Stimulated activated CD4-positive, alpha-beta T cell treated with anti-CD3 and anti-CD28 coated beads, Interleukin-4, amount 100 ng/mL, for 1 hour (primary cell): ENCODE measurements at regions not wholly inside any gene's neighbourhood (a gene's known extent, or its start where the extent isn't known, plus 50 kb on each side); places are given as distances from the start of the nearest gene placed in this dataset.
"Not testable (repeated sequence)": the region's sequence is repeated elsewhere in the genome, so short reads cannot be mapped to it uniquely, and the experiment has no call there.

Source experiments
- DNase-seq: peaks from one replicate; pipeline ENCODE4 v3.0.0-alpha.2; 2020

DNA sequence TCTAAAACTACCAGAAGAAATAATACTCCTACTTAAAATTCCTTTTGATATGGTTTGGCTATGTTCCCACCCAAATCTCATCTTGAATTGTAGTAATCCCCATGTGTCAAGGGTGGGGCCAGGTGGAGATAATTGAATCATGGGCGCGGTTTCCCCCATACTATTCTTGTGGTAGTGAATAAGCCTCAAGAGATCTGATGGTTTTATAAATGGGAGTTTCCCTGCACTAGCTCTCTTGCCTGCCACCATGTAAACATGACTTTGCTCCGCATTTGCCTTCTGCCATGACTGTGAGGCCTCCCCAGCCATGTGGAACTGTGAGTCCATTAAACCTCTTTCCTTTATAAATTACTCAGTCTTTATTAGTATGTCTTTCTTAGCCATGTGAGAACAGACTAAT is 390.5 kb downstream of the CHSY3 start:
- not testable (repeated sequence) for DNase-seq

DNA sequence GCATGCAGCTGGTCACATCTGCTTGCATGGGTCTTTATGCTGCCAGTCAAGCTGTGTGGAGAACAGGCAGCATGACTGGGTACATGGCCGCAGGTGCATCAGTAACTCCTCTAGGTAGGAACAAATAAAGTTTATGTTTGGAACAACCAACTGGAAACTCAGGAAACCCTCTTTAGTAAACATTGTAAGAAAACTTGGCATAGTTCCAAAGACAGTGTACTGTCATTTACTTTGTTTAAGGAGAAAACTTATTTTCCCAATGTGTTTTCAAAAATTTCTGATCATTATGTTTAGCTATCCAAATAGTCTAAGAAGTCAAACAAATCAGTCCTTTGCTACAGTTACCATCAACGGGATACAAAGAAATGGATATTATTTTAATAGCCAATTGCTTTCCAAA is 386.0 kb downstream of the CHSY3 start:
- DNase-seq, result no peak

DNA sequence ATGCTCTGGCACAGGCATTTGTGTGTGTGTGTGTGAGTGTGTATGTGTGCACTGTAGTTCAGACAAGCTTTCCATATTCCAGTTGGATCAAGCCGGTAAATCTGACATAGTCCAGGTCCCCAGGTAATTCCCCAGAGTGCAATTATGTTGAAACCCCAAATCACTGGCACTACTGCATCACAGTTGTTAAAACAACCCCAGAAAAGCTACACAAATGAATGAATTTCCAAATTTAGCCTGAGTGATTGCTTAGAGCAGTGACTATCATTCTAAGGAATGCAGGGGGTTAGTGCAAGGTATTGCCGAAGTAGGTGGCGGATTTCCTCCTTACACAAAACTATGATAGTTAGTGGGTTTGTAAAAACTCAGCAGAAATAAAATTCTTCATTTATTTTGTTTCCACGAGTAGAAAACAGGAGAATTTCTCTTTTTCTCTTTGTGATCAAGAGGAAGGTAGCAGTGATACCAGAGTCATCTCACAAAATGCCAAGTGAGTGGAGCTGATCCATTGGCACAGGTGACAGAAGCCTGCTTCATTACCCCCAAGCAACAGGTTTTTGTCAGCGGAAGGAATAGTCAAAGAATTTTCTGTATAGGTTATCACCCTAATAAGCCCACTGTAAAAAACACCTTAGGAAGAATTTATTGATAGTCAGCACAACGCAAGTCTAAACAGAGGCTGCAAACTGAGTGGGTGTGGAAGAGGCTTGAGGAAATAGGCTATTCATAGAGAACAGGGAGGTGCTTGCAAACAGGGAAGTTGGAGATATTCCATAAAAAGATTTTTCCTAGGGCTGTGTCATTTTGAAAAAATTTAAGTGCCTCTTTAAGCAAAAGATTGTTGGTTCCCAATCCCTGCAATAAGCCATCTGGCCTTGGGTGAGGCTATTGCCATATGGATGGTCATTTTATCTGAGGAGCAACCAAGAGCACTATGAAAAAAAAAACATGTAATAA is 385.1 kb downstream of the CHSY3 start:
- DNase-seq, result no peak

DNA sequence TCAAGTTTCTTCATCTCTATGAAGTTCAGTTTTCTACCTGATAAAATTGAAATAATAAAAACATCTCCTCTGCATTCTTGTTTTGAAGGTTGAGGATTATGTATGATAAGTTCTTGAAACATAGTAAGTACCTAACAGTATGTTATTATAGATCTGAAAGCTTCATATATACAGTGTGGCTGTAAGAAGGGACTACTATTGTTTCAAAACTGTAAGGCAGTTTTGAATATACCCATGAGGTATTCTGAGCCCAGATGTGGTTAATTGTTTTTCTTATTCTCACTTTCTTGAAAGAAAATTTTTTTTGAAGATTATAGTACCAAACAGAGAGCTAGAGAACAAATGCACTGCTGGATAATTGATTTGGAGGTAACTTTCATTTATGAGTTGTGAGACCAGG is 383.2 kb downstream of the CHSY3 start:
- no peak for DNase-seq

DNA sequence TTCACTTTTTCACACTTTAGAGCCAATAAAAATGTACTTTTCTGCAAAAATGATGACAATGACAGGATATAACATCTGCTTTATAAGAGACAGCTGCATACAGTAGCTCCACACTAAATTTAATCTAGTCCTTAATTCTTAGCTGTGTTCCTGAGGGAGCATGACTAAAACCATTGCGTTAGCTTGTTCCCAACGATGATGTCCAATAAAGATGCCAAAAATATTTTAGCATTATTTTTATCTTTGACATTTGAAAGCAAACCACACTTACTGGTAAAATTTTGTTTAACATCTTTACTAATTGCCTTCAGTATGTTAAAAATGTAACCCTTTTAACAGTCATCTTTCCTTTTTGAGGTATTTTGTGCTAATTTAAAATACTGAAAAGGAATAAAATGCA is 382.7 kb downstream of the CHSY3 start:
- DNase-seq, result no peak

DNA sequence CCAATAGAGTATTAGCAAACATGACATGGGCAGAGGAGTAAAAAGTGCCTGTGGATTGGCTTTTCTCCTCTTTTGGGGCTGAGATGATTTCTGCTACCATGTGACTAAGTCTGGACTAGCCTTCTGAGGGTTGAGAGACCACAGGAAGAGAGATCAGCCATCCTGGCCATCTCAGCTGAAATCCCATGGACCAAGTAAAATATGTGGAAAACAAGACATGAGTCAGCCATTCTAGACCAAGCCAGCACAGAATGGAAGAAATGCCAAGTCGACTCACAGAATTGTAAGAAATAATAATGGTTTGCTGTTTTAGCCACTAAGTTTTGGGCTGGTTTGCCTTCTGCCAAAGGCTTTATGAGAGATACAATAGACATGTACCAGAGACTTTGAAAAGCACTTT is 377.8 kb downstream of the CHSY3 start:
- DNase-seq, result no peak

DNA sequence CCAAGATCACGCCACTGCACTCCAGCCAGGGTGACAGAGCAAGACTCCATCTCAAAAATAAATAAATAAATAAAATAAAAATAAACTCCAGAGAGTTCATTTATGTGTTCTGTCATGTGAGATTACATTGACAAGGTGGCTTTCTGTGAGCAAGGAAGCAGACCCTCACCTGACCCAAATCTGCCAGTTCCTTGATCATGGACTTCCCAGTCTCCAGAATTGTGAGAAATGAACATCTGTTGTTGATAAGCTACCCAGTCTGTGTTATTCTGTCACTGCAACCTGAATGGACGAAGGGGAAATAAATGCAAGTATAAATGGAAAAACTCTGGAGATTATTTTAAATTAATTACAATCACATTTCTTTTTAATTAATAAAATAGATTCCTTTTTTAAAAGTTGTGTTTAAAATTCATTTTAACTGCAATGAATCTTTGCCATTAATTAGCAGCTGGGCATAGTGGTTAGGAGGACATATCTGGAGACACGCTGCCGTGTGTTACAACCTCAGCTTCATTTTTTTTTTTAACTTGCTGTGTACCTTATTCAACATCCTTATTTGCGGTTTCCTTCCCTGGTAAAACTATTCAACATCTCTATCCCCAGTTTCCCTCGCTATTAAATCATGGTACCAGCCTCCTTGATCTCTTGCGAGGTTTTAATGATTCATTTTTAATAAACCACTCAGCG is 376.4 kb downstream of the CHSY3 start:
- DNase-seq, result no peak

DNA sequence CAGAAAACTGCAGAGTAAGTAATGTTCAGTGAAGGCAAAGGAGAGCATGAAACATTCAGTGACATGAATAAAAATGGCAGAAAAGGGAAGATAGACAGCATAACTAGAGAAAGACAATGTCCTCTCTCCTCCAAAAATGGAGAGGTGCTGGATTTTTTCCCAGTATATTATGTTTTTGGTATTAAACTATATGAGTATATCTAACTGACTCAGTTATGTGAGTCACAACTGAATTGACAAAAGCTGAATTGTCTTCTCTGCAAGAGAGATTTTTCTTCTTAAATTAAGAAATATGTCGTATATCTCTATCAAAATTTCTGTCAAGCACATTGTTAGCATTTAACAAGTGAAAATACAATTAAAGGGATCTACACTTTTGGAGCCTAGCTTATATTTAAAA is 375.1 kb downstream of the CHSY3 start:
- DNase-seq, result no peak

DNA sequence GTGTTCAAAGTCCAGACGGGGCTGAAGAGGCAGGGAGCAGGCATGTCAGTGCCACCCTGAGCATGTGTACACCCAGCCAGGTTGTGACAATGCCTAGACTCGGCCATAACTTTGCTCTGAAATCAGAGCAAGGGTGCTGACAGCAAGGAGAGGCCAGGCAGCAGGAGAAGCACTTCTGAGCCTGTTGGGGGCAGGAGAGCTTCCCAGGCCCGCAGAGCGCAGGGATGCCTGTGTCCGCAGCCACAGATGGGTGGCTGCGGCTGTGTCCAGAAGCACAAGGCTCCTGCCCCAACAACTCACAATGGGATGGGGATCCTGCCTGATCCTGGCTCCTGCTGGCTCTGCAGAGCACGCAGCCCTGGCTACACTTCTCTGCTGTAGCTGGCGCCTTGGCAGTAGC is 373.9 kb downstream of the CHSY3 start:
- DNase-seq, result no peak

DNA sequence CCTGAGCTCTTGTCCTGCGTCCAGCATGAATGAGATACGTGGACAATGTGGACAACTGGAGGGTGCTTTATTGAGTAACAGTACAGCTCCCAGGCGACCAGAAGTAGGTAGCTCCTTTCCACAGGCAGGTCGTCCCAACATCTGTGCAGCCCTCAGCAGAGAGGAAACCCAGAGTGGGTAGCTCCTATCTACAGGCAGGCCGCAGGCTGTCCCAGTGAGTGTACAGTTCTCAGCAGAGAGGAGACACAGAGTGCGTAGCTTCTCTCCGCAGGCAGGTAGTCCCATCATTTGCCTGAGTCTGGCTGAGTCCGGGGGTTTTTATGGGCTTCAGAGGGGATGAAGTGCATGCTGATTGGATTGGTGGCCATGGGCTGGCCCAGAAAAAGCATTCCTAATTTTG is 373.3 kb downstream of the CHSY3 start:
- no peak for DNase-seq

DNA sequence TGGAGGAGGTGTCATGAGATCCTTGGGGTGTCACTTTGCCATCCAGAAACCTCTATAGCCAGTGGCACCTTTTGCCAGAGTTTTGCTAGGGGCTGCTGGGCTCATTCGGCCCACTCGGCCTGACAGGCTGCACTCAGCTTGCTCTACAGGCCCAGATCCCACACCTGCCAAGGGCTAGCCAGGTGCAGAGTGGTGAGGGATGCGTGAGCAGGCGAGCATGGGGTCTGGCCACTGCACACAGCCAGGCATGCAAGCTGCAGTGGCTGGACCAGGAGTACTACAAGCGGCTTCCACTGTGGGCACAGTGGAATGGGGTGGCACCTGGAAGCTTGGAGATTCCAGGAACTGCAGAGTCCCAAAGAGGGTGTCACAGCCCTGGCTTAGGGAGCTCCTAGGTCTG is 372.7 kb downstream of the CHSY3 start:
- DNase-seq, result no peak

DNA sequence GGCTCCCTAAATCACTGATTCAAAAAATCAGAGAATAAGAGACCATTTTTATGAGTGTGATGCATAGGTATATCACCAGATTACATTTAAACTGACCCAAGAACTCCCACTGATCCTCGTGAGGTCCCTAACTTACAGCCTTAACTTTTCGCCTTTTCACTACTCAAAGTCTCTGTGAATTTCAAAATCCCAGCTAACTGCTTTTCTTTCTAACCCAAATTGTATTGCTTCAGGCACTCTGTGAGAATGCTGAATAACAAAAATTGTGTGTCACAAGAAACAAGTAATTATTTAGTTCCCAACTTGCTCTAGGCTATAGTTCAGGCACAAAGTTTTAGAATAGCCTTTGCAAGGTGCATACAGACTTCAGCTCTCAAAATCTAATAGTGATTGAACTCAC is 368.6 kb downstream of the CHSY3 start:
- no peak for DNase-seq

DNA sequence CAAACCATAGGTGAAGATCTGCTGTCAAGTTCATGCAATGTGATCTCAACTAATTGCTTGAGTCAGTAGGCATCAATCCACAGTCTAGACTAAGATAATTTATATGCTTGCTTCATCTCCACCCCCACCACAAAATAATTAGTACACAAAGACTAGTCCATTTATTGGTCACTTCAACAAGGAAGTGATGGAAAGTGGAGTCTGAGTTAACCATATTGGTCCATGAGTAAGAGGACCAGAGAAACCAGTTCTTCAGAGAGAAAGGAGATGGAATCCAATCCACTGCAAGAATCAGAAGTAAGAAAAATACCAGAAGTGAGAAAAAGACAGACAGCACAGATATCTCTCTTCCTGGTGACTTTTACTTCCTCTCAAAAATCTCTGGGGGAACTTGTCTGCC is 366.5 kb downstream of the CHSY3 start:
- no peak for DNase-seq

DNA sequence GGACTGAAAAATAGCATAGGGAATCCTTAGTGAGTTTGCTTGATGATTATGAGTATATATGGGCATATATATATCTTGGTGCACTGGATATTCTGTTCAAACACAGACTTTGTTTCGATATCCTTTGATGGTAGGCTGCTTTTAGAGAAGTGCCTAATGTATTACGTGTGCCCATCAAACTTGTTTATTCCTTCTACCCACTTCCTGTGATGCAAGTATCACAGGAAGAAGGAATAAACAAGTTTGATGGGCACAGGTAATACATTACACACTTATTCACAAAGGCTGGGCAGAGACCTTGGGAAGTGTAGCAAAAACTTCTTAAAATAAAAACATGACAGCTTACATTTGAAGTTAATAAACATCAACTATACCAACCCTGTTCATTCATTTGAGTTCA is 364.2 kb downstream of the CHSY3 start:
- DNase-seq, result no peak

DNA sequence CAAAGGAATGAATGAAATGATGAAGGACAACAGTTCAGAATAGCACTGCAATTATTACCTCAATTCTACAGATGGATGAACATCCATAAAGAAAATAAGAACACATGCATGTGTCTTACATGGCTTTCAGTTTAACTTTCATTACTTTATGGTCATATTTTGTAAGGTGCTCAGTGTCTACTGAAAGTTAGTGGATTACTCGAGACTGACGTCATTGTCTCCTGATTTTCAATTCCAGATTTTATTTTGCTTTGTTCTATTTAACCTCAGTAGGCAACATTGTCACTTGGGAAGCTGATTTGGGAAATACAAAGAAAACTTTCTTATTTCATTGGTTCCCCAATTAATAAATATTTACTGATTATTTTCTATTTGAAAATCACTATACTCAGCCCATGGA is 363.7 kb downstream of the CHSY3 start:
- DNase-seq, result no peak

DNA sequence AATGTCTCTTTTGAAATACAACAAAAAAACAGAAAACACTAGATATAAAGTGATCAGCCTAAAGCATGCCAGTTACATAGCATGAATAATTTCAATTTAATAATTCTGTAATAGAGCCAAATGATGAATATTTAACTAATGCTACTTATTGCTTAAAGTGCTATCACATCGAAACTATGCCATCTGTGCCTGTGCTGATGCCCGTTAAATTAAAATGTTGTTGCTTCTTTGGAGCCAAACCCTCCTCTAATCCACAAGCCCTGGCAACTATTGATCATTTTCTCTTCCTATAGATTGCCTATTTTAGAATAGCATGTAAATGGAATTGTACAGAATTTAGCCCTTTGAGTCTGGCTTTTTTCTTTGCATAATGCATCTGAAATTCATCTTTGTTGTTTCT is 356.2 kb downstream of the CHSY3 start:
- DNase-seq, result no peak

DNA sequence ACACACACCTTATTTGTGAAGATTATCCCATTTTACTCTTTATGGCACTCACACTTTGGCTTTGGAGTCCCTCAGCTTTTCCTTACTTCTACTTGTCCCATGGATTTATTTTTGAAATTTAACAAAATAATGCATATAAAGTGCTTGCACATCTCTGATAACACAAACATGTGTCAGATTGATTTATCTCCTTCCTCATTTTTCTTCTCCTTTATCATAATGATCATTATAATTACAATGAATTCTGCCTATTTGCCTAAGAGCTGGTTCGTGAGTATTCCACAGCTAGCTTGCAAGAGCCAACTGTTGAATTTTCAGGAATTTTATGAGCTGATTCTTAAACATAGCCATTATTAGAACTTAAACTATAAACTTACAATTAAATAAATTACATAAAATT is 347.7 kb downstream of the CHSY3 start:
- no peak for DNase-seq

DNA sequence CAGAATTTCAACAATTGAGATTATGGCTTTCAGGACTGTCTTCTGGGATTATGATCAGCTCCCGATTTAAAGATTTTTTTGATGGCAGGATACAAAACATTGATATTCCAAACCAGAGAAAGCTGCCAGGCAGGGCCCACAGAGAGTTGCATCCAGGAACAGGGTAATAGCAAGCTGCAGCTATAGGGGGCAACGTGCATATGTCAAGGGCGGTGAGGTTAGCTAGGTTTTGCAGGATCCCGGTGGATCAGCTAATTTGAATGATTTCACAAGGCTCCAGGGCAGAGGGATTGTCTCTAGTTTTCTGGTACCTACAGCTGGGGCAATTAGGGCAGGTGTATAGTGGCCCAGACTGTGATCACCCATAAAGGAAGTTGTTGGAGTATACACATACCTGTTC is 339.4 kb downstream of the CHSY3 start:
- no peak for DNase-seq

DNA sequence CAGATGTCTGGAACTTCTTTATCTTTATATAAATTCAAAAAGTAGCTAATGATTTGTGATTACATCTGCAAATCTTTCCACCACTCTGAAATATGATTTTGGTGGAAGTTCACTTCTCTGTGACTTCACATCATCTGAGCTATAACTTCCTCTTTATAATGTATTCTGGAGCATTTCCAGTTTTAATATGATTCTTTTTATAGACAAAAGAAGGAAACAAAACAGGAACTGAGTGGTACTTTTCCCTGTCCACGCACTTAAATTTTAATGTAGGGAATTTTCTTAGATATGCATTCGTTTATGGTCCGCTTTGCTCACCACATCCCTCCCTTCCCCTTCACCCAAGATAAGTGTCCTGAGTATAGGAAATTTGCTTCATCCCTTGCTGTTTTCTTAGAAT is 333.5 kb downstream of the CHSY3 start:
- no peak for DNase-seq
